ENCODE measurements at regions not wholly inside any gene's neighbourhood (a gene's known extent, or its start where the extent isn't known, plus 50 kb on each side); places are given as distances from the start of the nearest gene placed in this dataset.

DNA sequence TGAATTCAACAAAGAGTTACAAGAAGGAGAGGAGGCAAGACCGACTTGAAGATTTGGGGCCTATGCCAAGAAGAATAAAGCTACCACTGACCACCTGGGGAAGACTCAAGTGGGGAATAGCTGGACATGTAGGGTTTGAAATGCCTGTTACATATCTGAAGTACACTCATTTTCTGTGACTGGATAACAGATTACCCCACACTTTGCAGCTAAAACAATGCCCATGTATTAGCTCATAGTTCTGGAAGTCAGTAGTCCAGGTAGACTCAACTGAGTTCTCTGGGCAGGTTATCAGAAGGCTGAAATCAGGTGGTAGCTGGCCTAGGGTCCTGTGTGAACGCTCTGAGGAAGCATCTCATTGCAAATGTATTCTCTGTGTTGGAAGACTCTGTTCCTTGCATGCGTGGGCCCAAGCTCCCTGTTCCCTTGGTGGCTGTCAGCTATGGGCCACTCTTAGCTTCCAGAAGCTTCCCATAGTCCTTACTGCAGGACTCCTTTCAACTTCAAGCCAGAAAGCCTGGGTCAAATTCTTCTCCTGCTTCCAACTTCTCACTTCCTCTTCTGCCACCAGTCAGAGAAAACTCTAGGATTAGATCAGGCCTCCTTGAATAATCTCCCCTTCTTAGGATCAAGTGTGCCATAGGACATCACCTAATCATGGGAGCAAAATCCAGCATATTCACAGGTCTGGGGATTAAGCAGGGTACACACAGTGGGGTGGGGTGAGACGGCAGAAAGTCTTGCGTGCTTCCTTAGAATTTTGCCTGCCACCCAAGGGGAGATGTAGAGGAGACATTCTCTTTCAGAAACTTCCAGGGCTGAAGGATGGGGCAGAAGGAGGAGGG, 187.8 kb downstream of the SHQ1 start:
- Histone ChIP-seq H2BK15ac (ENCODE audit: low read depth, low read length) (no peak overlapping the region), H3K79me2 (ENCODE audit: insufficient read depth, low read length) (no peaks in the 10 kb centered on the region), H3K9me3 (ENCODE audit: control insufficient read depth, low read depth, low read length) (no peaks in the 10 kb centered on the region), H3K23me2 (ENCODE audit: insufficient read length, low read depth, low read length, poor library complexity, severe bottlenecking) (no peaks in the 10 kb centered on the region), H2BK120ac (ENCODE audit: low read depth, low read length, poor library complexity, severe bottlenecking) (no peak overlapping the region), H3T11ph (ENCODE audit: low read length) (no peak overlapping the region), H3K27ac (ENCODE audit: insufficient read length, low read depth, low read length) (no peak overlapping the region), H2BK5ac (ENCODE audit: insufficient read length, low read length) (no peak overlapping the region), H4K20me1 (ENCODE audit: control insufficient read depth, insufficient read depth, insufficient read length) (no peaks in the 10 kb centered on the region), H4K8ac (replicated peaks; ENCODE audit: insufficient read length, low read depth, low read length) (no peak overlapping the region), H4K91ac (ENCODE audit: insufficient read length, low read depth, low read length) (no peak overlapping the region), H2BK20ac (ENCODE audit: low read depth, low read length, poor library complexity, severe bottlenecking) (no peak overlapping the region), H2BK12ac (ENCODE audit: insufficient read length, low read depth, low read length) (no peak overlapping the region), H3K27me3 (ENCODE audit: insufficient read depth, low read length) (no peaks in the 10 kb centered on the region), H3K18ac (ENCODE audit: insufficient read length, low read depth, low read length) (no peak overlapping the region), H2AFZ (ENCODE audit: low read length) (no peak overlapping the region), H2AK5ac (ENCODE audit: insufficient read length, low read length) (no peak overlapping the region), H4K5ac (ENCODE audit: insufficient read length, low read depth, low read length) (no peak overlapping the region), H3K14ac (ENCODE audit: insufficient read depth, low read length) (no peak overlapping the region), H3K79me1 (ENCODE audit: insufficient read depth, low read depth, low read length, poor library complexity, severe bottlenecking) (no peaks in the 10 kb centered on the region), H3K4me2 (ENCODE audit: insufficient read depth, insufficient read length, low read length) (no peak overlapping the region), H3K4ac (ENCODE audit: low read depth, low read length) (no peak overlapping the region), H3K4me1 (ENCODE audit: insufficient read depth, low read length) (no peaks in the 10 kb centered on the region), H3K9ac (ENCODE audit: extremely low read depth, insufficient read length, low read length) (no peak overlapping the region), H3K56ac (ENCODE audit: insufficient read length, low read depth, low read length) (no peak overlapping the region), H3K23ac (ENCODE audit: insufficient read length, low read depth, low read length) (no peak overlapping the region)
- H3K27me3 Mint-ChIP-seq (ENCODE audit: low read depth), result peaks cover 2% of the 10 kb centered on the region; the same call in 1 of the 2 replicates
- no peak overlapping the region for H3K27ac Mint-ChIP-seq
- no peaks in the 10 kb centered on the region for H3K36me3 Mint-ChIP-seq (ENCODE audit: insufficient read depth in 1 of 3, low read depth in 3 of 3)
- WGBS (ENCODE audit: extremely low coverage, insufficient read length, low lambda C conversion rate), result no CpG with 5 or more reads among the region's 5 CpGs
- no peak for TF ChIP-seq CTCF (conservative IDR thresholded peaks at IDR 0.05)
- no peak overlapping the region for H3K4me3 Mint-ChIP-seq
- peaks cover 2 to 15% of the 10 kb centered on the region in 2 experiments for H3K4me1 Mint-ChIP-seq
- H3K9me3 Mint-ChIP-seq, result no peaks in the 10 kb centered on the region
- no peak for DNase-seq

Measured in H9 (cell line).